ENCODE measurements at regions not wholly inside any gene's neighbourhood (a gene's known extent, or its start where the extent isn't known, plus 50 kb on each side); places are given as distances from the start of the nearest gene placed in this dataset.
"Not testable (repeated sequence)": the region's sequence is repeated elsewhere in the genome, so short reads cannot be mapped to it uniquely, and the experiment has no call there.

DNA sequence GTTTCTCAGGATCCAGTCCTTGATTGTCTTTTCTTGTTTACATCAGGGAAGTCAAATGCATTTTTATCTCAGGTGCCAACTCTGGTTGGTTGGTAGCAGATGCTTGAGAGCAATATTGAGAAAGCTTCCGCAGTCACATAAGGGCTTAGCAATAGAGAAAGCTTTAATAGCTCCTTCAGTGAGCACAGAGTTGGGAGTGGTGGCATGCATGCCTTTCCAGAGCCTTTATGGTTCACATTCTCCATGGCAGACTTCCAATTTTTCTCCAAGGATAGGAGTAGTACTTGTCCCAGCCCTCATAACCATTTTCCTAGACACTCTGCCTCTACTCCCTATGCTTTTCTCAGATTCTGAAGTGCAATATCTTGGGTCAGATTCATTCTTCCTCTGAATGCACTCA, 280.4 kb downstream of the AEBP2 start:
- DNase-seq, result no peak

DNA sequence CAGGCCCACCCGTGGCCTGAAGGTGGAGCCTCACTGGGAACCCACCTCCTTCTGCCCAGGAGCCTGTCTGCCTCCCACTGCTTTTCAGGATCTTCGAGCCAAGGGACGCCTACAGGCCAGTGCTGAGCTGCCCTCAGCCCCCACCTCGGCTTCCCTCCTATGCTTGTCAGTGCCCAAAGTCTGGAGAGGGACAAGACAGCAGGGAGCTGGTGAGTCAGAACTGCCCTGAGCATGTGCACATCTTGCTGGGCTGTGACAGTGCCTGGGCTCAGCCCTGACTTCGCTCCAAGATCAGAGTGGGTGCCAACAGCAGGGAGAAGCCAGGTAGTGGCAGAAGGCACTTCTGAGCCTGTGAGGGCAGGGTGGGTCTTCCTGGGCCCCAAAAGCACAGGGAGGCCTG, 286.8 kb downstream of the AEBP2 start:
- DNase-seq, result no peak

DNA sequence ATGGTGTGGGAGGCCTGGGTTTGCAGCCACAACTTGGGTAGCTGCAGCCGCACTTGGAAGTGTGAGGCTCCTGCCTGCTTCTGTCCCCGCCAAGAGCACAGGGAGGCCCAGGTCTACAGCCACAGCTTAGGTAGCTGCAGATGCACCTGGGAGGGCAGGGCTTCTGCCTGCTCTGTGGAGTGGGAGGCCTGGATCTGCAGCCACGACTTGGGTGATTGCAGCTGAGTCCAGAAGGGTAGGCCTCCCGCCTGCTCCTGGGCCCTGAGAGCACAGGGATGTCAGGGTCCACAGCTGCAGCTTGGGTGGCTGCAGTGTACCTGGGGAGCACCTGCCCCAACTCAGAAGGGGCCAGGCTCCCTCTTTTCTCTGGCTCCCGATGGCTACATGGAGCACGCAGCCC, 287.3 kb downstream of the AEBP2 start:
- no peak for DNase-seq

DNA sequence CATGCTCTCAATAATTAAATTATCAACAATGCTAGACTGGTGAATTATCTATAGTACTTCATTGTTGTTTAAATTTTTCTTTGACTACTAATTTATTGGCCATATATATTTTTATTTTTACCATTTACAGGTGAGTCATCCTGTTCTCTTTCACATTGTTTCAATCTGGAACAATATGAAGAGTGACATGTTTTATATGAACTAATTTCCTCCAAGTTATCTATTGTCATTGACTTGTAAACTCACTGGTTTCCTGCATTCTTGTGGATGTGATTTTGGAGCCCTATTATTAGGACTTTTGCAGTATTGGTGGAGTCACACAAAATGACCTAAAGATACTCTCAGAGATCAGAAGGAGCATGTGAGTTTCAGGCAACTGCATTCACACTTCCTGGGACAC, 297.7 kb downstream of the AEBP2 start:
- DNase-seq, result no peak

DNA sequence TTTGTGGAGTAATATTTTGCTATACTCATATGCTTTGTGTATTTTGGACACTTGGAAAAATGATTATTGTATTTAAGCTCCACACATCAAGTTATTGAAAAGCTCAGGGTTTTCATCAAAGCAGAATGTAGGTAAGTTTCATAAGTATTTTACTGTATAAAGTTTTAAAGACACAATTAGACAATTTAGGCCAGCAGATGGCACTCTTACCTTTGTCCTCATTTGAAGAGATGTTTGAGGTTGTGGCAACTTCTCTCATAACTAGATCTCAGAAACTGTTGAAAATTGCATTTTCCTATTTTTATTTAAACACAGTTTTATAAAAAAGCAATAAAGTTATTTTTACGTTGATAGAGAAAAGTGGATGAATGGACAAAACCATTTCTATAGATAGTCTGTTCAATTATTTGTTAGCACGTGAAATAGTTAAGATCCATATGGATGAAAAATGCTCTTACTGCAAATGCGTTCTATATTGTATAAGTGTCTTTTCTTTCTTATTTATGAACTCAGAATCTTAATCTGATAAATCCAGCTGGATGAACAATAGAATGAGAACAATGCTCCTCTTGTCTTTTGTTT, 300.0 kb downstream of the AEBP2 start:
- DNase-seq, result peak; percentile 53

DNA sequence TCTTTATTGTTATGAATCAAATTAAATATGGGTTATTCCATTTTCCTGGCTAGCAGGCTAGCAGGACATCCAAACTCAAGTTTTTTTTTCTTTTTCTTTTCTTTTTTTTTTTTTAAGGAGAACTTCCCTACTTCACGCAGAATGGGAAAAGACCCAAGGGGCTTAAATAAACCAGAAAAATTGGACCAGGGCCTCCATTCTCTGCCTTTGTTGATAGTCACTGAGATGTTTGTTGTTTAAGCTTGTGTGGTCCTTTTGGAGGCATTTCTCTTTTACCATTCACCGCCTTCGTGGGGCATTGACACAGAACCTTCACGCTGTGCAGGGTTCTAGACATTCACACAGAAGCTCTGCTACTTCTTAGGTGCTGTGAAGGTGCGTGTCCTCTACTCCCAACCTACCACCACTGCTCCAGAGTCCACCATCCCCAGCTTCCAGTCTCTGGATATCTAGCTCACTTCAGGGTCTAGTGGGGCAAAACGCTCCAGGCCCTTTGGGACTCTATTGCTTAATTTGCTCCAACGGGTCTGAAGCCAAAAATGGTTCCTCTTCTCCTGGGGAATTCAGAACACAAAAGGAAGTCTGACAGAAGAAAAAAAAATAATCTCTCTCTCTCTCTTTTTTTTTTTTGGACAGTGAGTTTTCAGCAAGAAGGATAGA, 301.3 kb downstream of the AEBP2 start:
- no peak for DNase-seq

DNA sequence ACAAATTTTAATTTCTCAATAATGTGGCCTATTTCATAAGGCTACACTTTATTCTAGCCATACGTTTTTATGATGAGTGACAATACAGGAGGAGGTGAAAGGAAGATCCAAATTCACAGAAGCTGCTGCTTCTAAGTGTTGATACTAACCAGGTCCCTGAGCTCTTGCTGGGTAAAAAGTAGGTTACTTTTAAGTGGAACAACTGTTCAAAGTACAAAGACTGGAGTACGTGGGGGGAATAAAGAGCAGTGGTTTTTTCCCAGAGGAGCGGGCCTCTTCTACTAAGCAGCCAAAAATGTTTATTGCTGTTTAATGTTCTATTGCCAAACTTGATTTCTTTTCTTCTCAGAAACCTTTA, 301.8 kb downstream of the AEBP2 start:
- no peak for DNase-seq

DNA sequence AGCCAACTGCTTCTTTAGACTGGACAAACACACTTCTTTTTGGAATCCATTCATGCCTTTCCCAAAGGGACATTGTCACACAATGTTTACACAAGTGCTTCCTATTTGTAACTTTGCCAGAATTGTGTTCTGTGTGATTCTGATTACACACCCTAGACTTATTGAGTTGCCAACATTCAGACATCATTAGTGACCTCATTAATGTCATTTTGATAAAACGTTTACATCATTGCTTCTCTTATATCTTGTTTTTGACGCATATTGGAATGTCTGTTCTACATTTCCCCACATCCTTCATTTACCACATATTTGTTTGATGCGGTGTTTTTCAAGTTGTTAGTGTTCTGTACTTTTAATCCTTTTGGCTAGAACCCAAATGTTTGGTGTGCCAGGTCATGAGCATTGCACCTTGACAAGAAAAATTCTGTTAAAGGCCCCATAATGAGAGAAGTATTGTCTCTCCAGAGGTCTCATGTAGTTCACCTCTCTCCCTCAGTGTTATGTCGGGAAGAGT, 305.5 kb downstream of the AEBP2 start:
- no peak for DNase-seq

DNA sequence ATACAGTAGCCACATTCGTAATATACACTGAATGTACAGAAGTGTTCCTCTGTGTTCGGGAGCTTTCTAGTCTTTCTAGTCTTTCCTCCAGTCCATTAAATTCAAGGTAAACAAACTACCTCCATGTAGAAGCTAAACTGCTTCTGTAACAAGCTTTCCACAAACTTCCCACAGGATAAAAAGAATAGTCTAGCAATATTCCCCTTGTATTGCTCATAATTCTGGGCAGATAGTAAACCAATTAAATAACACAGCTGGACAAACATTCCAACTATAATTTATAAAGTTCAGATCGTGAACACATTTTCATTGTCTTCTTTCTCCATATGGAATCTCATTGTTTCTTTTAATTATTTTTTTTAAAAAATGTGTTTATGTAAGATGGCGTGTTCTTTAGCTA, 307.2 kb downstream of the AEBP2 start:
- DNase-seq, result no peak

DNA sequence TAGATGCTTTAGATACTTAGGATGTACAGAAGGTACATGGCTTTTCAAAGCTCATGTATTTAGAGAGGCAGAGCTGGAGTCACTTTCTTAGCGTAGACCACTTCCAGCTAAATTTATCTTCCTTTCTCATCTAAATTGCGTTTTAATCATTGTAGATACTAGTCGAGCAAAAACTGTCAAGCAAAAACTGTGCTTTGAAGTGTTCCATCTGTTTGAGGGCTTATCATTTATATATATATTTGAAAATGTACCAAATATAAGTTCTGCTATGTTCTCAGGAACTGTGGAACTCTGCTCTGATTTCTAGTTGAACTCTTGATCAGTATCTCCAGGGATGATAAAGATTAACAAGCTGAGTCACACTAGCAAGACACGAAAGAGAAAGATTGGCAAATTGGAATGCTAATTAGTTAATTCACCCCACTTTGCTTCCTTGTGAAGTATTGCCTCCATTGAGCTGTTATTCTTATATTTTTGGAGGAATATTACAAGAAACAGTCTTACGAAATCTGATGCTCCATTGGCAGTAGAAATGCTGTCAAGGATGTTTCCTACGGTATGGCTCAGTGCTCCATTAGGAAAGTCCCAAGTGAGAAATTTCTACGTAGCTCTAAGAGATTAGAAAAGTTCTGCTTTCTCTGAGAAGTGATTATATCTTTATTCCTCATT, 310.7 kb downstream of the AEBP2 start:
- no peak for DNase-seq

DNA sequence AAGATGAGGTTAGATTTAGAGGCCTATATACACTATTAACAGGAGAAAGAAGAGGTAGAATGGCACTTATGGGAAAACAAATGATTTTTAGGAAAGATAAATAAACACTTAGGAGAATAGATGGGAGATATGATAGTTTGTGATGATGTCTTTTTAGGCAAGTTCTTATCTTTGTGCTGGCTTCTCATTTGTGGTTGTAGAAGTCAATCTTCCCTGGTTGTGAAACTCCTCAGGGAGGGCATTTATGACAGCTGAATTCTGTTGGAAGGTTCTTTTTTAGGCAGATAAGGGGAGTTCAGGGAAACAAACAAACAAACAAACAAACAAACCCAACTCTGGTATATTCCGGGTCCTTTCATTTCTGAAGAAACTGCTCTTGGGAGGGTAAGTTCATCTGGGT, 311.8 kb downstream of the AEBP2 start:
- DNase-seq, result no peak

DNA sequence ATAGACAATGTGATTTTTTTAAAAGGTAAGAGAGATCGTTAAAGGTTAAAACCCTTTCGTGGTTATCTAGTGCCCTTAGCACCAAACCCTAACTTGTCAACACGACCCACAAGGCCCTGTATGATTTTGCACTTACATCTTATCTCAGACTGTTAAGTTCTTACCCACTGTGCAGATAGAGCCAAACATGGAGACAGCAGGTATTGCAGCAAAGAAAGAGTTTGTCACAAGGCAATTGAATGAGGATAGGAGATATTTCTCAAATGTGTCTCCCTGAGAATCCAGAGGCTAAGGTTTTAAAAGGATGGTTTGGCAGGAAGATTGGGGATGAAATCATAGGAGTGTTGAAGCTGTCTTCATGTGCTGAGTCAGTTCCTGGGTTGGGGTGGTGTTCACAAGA, 313.4 kb downstream of the AEBP2 start:
- no peak for DNase-seq

DNA sequence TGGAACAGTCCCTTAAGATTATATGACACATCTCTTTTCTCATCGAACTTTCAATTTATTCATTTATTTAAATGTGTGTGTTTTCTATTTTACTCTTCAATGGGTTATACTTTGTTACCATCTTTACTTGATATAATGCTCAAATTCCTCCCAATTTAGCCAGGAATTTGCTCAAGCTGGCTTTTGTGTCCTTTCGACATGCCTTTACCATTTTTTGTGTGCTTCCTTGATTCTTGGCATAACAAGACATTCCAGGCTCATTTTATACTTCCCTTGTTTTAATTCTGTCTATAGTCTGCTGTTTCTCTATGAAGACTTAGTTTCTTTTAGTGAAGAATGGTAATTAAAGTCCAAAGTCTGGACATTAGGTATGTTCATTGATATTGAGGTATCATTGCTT, 315.8 kb downstream of the AEBP2 start:
- no peak for DNase-seq

DNA sequence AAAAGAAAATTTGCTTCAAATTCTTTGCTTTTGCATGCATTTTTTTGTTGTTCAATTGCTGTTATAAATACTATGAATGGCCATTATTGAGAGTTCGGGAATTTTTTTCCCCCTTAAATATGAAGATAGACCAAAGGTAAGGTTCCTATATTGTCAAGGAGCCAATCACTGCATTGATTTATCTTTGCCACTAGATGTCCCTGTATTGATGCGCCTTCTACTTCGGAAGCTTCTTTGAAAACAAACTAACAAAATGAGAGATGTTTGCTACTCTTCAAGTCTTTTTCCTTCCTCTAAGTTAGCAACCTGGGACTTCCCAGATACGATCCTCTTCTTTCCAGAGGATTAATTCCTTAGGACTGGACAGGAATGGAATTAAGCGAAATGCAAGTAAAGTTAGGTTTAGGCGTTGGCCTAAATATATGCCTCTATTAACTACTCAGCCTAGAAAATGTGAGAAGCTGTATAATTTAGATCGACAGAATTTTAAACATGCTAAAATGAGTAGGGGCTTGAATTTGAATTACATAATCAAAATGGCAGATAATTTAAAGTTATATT, 318.1 kb downstream of the AEBP2 start:
- peak; percentile 15 for DNase-seq

DNA sequence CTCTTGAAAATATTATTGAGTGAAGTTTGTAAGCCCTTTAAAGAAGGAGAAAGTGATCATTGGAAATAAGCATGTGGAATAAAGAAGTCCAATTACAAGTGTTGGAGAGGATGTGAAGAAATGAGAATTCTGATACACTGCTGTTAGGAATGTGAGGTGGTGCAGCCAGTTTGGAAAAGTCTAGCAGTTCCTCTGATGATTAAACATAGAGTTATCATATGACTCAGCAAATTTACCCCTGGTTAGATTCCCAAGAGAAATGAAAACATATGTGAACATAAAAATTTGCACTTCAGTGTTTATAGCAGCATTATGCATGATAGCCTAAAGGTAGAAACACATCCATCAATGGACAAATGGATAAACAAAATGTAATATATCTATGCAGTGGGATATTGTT, 319.9 kb downstream of the AEBP2 start:
- DNase-seq, result no peak

DNA sequence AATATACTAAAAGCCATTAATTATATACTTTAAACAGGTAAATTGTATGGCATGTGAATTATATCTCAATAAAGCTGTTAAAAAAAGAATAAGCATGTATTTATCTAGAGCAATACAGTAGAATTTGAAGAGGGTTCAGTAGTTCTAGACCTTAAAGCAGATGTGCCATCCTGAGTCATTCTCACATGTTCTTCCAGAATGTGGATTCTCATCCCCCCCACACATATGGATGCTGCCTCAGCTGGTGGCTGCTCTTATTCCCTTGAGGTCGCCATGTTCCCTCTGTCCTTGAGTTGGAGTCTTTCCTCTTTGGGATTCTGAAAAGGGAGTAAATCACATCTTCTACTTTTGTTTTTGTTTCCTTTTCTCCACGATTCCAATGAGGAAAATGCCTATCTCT, 321.3 kb downstream of the AEBP2 start:
- DNase-seq, result no peak

DNA sequence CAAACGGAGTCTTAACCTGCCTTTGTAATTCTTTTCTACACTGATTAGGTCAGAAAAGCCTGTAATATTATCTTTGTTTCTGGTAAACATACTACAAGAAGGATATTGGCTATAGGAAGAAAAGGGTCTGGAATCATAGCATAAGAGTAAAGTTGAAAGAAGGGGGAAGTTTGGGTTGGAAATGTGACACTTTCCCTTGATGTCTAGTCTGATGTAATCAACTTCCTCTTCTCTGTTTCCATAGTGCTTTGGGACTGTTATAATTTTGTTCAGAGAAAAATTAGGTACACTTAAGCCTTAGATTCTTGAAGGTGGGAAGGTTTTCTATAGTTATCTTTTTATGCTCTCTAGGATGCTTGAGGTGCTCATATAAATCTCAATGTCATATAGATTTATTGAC, 322.2 kb downstream of the AEBP2 start:
- no peak for DNase-seq

DNA sequence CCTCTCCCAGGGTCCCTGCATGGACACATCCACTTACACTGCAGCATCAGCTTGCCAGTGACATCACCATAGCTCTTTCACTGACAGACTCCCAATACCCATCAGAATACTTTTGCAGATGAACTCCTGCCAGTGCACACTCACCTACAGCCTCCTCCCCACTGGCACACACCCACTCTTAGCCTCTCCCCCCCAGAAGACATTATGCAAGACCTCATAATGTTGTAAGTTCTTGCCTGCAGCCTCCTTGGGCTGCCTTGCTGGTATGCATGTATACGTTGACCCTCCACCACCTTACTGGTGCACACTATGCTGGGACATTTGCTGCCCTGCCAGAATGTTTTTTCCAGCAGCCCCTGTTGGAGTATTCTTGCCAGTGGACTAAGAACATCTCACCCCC, 324.2 kb downstream of the AEBP2 start:
- no peak for DNase-seq

DNA sequence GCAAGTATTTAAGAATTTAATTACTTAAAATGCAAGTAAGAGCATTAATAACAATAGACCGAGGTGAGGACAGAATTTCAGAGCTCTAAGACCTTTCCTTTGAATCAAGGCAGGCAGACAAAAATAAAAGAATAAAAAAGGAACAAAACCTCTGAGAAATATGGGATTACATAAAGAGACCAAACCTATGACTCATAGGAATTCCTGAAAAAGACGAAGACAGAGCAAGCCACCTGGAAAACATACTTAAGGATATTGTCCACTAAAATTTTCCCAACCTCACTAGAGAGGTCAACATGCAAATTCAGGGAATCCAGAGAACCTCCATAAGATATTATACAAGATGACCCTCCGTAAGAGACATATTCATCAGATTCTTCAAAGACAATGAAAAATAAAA, 325.1 kb downstream of the AEBP2 start:
- no peak for DNase-seq

DNA sequence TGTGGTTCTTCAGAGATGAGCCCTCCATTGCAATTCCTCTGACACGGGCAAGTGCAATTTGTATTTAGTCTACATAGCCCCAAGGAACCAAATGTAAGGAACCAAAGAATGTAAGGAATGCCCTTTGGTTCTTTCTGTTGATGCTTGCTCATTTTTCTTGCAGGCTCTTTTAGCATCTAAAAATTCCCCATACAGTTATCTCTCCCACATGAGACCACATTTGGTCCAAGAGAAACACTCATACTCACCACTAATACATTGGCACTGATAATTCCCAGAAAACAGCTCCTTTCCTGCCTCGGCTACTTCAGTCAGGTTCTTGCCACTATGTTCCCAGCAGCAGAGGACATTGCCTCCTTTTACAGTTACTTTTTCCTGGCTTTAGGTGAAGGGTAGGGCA, 332.6 kb downstream of the AEBP2 start:
- DNase-seq, result no peak

DNA sequence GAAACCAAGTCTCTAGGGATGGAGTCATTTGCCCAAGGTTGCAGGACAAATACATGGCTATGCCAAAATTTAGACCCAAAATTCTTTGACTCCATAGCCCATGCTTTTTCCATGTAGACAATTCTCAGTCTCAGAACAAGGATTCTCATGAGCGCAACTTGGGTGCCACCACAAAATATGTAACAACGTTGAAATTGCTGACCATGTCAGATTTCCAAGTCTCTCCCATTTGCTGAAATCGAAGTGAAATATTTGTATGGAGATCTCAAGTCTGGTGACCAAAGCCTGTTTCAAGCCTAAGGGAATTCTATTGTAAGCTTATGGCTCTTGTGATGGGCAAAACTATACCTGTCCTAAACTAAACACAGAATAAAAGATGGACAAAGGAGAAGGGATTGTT, 333.5 kb downstream of the AEBP2 start:
- DNase-seq, result no peak

DNA sequence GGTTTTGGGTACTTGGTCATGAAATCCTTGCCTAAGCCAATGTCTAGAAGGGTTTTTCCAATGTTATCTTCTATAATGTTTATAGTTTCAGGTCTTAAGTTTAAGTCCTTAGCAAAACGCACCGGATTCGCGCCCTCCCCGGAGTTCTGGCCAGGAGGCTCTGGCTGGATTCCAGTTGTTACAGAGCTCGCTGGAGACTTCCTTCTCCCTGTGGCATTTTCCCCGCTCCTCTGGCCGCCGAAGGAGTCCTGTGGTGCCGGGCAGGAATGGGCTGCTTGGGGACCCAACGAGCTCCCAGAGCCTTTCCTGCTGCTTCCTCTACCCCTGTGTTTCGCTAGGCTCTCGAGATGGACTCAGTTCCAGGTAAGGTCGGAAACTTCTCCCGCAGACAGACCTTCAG, 335.9 kb downstream of the AEBP2 start:
- DNase-seq, result no peak

DNA sequence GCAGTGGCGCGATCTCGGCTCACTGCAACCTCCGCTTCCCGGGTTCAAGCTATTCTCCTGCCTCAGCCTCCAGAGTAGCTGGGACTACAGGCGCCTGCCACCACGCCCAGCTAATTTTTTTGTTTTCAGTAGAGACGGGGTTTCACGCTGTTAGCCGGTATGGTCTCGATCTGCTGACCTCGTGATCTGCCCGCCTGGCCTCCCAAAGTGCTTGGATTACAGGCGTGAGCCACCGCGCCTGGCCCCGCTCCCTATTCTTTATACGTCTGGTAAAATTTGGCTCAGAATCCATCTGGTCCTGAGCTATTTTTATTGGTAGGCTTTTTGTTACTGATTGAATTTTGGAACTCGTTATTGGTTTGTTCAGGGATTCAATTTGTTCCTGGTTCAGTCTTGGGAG, 336.7 kb downstream of the AEBP2 start:
- not testable (repeated sequence) for DNase-seq

DNA sequence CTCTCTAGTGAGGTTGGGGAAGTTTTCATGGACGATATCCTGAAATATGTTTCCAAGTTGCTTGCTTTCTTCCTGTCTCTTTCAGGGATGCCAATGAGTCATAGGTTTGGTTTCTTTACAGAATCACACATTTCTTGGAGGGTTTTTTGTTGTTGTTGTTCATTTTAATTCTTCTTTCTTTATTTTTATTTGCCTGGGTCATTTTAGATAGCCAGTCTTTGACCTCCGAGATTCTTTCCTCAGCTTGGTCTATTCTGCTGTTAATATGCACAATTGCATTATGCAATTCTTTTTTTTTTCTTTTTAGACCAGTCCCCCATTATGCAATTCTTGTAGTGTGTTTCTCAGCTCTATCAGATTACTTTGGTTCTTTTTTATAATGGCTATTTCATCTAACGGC, 338.9 kb downstream of the AEBP2 start:
- DNase-seq, result no peak
